ENCODE measurements at regions not wholly inside any gene's neighbourhood (a gene's known extent, or its start where the extent isn't known, plus 50 kb on each side); places are given as distances from the start of the nearest gene placed in this dataset.

- no peak overlapping the region for H3K4me2 ChIP-seq (ENCODE audit: low read length, poor library complexity, severe bottlenecking)
- no peak overlapping the region for H2AK5ac ChIP-seq (ENCODE audit: low read length, severe bottlenecking)
- no peak overlapping the region for H3K4me3 ChIP-seq (ENCODE audit: insufficient read depth in 1 of 2, low read depth in 1 of 2, low read length in 2 of 2)
- H3K14ac ChIP-seq (ENCODE audit: low read length in 2 of 2): no peak overlapping the region
- no peak overlapping the region for H2BK15ac ChIP-seq (ENCODE audit: low read depth, poor library complexity, severe bottlenecking)
- H3K27me3 ChIP-seq (ENCODE audit: control insufficient read depth in 1 of 2, insufficient read depth in 1 of 2, low read length in 2 of 2): no peaks in the 10 kb centered on the region
- no peaks in the 10 kb centered on the region for H3K36me3 ChIP-seq (ENCODE audit: control insufficient read depth in 1 of 2, insufficient read depth in 2 of 2, low read depth in 1 of 2, low read length in 2 of 2)
- H2BK120ac ChIP-seq (ENCODE audit: low read depth, low read length): no peak overlapping the region
- no peak overlapping the region for H4K8ac ChIP-seq (ENCODE audit: low read length)
- no peak overlapping the region for H3K18ac ChIP-seq (ENCODE audit: low read depth in 1 of 2, low read length in 2 of 2)
- H3K9me3 ChIP-seq (ENCODE audit: control insufficient read depth, low read length): peaks cover 4% of the 10 kb centered on the region
- no peak for DNase-seq
- no peak overlapping the region for H3K9ac ChIP-seq (ENCODE audit: low read length)
- H3K4me1 ChIP-seq (ENCODE audit: control insufficient read depth, insufficient read depth, low read depth, low read length): no peaks in the 10 kb centered on the region
- no peak overlapping the region for H2BK5ac ChIP-seq (ENCODE audit: low read depth, low read length, poor library complexity, severe bottlenecking)
- no peak overlapping the region for H4K91ac ChIP-seq (ENCODE audit: low read length)
- H3K23ac ChIP-seq (ENCODE audit: low read length in 2 of 2): no peak overlapping the region
- 75% methylated on average over 4 of the region's 4 CpGs for WGBS
- no peak overlapping the region for H3K4ac ChIP-seq (ENCODE audit: low read depth in 1 of 2, low read length in 2 of 2)
- no peak overlapping the region for H2AFZ ChIP-seq (ENCODE audit: low read depth, low read length)
- H2BK12ac ChIP-seq (ENCODE audit: low read length in 2 of 2): no peak overlapping the region
- H3K27ac ChIP-seq (ENCODE audit: low read length, poor library complexity, severe bottlenecking): no peak overlapping the region
- no peaks in the 10 kb centered on the region for H3K79me1 ChIP-seq (replicated peaks; ENCODE audit: low read length, poor library complexity, severe bottlenecking)
Observed at GRCh38 chr5:164941132-164941531, 1435.7 kb downstream of the MAT2B start.

GRCh38 chr5:164950927-164951326 is 1445.5 kb downstream of the MAT2B start:
- H3K9me3 ChIP-seq (ENCODE audit: control insufficient read depth, low read length): no peaks in the 10 kb centered on the region
- no peak overlapping the region for H3K4me3 ChIP-seq (ENCODE audit: insufficient read depth in 1 of 2, low read depth in 1 of 2, low read length in 2 of 2)
- H2BK5ac ChIP-seq (ENCODE audit: low read depth, low read length, poor library complexity, severe bottlenecking): no peak overlapping the region
- H2AK5ac ChIP-seq (ENCODE audit: low read length, severe bottlenecking): no peak overlapping the region
- no peak overlapping the region for H3K4me2 ChIP-seq (ENCODE audit: low read length, poor library complexity, severe bottlenecking)
- H4K8ac ChIP-seq (ENCODE audit: low read length): no peak overlapping the region
- H3K14ac ChIP-seq (ENCODE audit: low read length in 2 of 2): no peak overlapping the region
- no peak overlapping the region for H3K27ac ChIP-seq (ENCODE audit: low read length, poor library complexity, severe bottlenecking)
- 87% methylated on average over 3 of the region's 3 CpGs for WGBS
- no peak overlapping the region for H2BK12ac ChIP-seq (ENCODE audit: low read length in 2 of 2)
- DNase-seq: no peak
- no peak overlapping the region for H3K23ac ChIP-seq (ENCODE audit: low read length in 2 of 2)
- H3K4me1 ChIP-seq (ENCODE audit: control insufficient read depth, insufficient read depth, low read depth, low read length): no peaks in the 10 kb centered on the region
- no peak overlapping the region for H2BK120ac ChIP-seq (ENCODE audit: low read depth, low read length)
- H3K27me3 ChIP-seq (ENCODE audit: control insufficient read depth in 1 of 2, insufficient read depth in 1 of 2, low read length in 2 of 2): no peaks in the 10 kb centered on the region
- H3K36me3 ChIP-seq (ENCODE audit: control insufficient read depth in 1 of 2, insufficient read depth in 2 of 2, low read depth in 1 of 2, low read length in 2 of 2): no peaks in the 10 kb centered on the region
- H2BK15ac ChIP-seq (ENCODE audit: low read depth, poor library complexity, severe bottlenecking): no peak overlapping the region
- H3K4ac ChIP-seq (ENCODE audit: low read depth in 1 of 2, low read length in 2 of 2): no peak overlapping the region
- H2AFZ ChIP-seq (ENCODE audit: low read depth, low read length): no peak overlapping the region
- H3K79me1 ChIP-seq (replicated peaks; ENCODE audit: low read length, poor library complexity, severe bottlenecking): no peaks in the 10 kb centered on the region
- no peak overlapping the region for H3K18ac ChIP-seq (ENCODE audit: low read depth in 1 of 2, low read length in 2 of 2)
- H3K9ac ChIP-seq (ENCODE audit: low read length): no peak overlapping the region
- no peak overlapping the region for H4K91ac ChIP-seq (ENCODE audit: low read length)

GRCh38 chr5:164951570-164951969 is 1446.2 kb downstream of the MAT2B start:
- Histone ChIP-seq H2BK15ac (ENCODE audit: low read depth, poor library complexity, severe bottlenecking) (no peak overlapping the region), H3K9me3 (ENCODE audit: control insufficient read depth, low read length) (no peaks in the 10 kb centered on the region), H2BK120ac (ENCODE audit: low read depth, low read length) (no peak overlapping the region), H3K27me3 (ENCODE audit: control insufficient read depth in 1 of 2, insufficient read depth in 1 of 2, low read length in 2 of 2) (no peaks in the 10 kb centered on the region), H2AK5ac (ENCODE audit: low read length, severe bottlenecking) (no peak overlapping the region), H3K4ac (ENCODE audit: low read depth in 1 of 2, low read length in 2 of 2) (no peak overlapping the region), H3K23ac (ENCODE audit: low read length in 2 of 2) (no peak overlapping the region), H3K4me3 (ENCODE audit: insufficient read depth in 1 of 2, low read depth in 1 of 2, low read length in 2 of 2) (no peak overlapping the region), H4K8ac (ENCODE audit: low read length) (no peak overlapping the region), H2BK12ac (ENCODE audit: low read length in 2 of 2) (no peak overlapping the region), H2BK5ac (ENCODE audit: low read depth, low read length, poor library complexity, severe bottlenecking) (no peak overlapping the region), H3K18ac (ENCODE audit: low read depth in 1 of 2, low read length in 2 of 2) (no peak overlapping the region), H3K4me1 (ENCODE audit: control insufficient read depth, insufficient read depth, low read depth, low read length) (no peaks in the 10 kb centered on the region), H3K79me1 (replicated peaks; ENCODE audit: low read length, poor library complexity, severe bottlenecking) (no peaks in the 10 kb centered on the region), H2AFZ (ENCODE audit: low read depth, low read length) (no peak overlapping the region), H4K91ac (ENCODE audit: low read length) (no peak overlapping the region), H3K9ac (ENCODE audit: low read length) (no peak overlapping the region), H3K36me3 (ENCODE audit: control insufficient read depth in 1 of 2, insufficient read depth in 2 of 2, low read depth in 1 of 2, low read length in 2 of 2) (no peaks in the 10 kb centered on the region), H3K27ac (ENCODE audit: low read length, poor library complexity, severe bottlenecking) (no peak overlapping the region), H3K4me2 (ENCODE audit: low read length, poor library complexity, severe bottlenecking) (no peak overlapping the region), H3K14ac (ENCODE audit: low read length in 2 of 2) (no peak overlapping the region)
- DNase-seq: no peak
- 82% methylated on average over 2 of the region's 2 CpGs for WGBS

- H2BK120ac ChIP-seq (ENCODE audit: low read depth, low read length): no peak overlapping the region
- H3K27me3 ChIP-seq (ENCODE audit: control insufficient read depth in 1 of 2, insufficient read depth in 1 of 2, low read length in 2 of 2): no peaks in the 10 kb centered on the region
- WGBS: 98% methylated on average over 3 of the region's 5 CpGs
- no peaks in the 10 kb centered on the region for H3K4me1 ChIP-seq (ENCODE audit: control insufficient read depth, insufficient read depth, low read depth, low read length)
- H2BK5ac ChIP-seq (ENCODE audit: low read depth, low read length, poor library complexity, severe bottlenecking): no peak overlapping the region
- H3K4me2 ChIP-seq (ENCODE audit: low read length, poor library complexity, severe bottlenecking): no peak overlapping the region
- H2BK12ac ChIP-seq (ENCODE audit: low read length in 2 of 2): no peak overlapping the region
- H3K9ac ChIP-seq (ENCODE audit: low read length): no peak overlapping the region
- no peak overlapping the region for H2AK5ac ChIP-seq (ENCODE audit: low read length, severe bottlenecking)
- no peaks in the 10 kb centered on the region for H3K36me3 ChIP-seq (ENCODE audit: control insufficient read depth in 1 of 2, insufficient read depth in 2 of 2, low read depth in 1 of 2, low read length in 2 of 2)
- no peak overlapping the region for H2AFZ ChIP-seq (ENCODE audit: low read depth, low read length)
- no peak overlapping the region for H3K18ac ChIP-seq (ENCODE audit: low read depth in 1 of 2, low read length in 2 of 2)
- no peak overlapping the region for H3K23ac ChIP-seq (ENCODE audit: low read length in 2 of 2)
- H3K27ac ChIP-seq (ENCODE audit: low read length, poor library complexity, severe bottlenecking): no peak overlapping the region
- no peaks in the 10 kb centered on the region for H3K79me1 ChIP-seq (replicated peaks; ENCODE audit: low read length, poor library complexity, severe bottlenecking)
- H3K14ac ChIP-seq (ENCODE audit: low read length in 2 of 2): no peak overlapping the region
- no peak overlapping the region for H3K4ac ChIP-seq (ENCODE audit: low read depth in 1 of 2, low read length in 2 of 2)
- H3K9me3 ChIP-seq (ENCODE audit: control insufficient read depth, low read length): no peaks in the 10 kb centered on the region
- H4K8ac ChIP-seq (ENCODE audit: low read length): no peak overlapping the region
- H4K91ac ChIP-seq (ENCODE audit: low read length): no peak overlapping the region
- no peak overlapping the region for H3K4me3 ChIP-seq (ENCODE audit: insufficient read depth in 1 of 2, low read depth in 1 of 2, low read length in 2 of 2)
- no peak for DNase-seq
- no peak overlapping the region for H2BK15ac ChIP-seq (ENCODE audit: low read depth, poor library complexity, severe bottlenecking)
Observed at GRCh38 chr5:164958688-164959087, 1453.3 kb downstream of the MAT2B start.
